ENCODE measurements at regions not wholly inside any gene's neighbourhood (a gene's known extent, or its start where the extent isn't known, plus 50 kb on each side); places are given as distances from the start of the nearest gene placed in this dataset.

DNA sequence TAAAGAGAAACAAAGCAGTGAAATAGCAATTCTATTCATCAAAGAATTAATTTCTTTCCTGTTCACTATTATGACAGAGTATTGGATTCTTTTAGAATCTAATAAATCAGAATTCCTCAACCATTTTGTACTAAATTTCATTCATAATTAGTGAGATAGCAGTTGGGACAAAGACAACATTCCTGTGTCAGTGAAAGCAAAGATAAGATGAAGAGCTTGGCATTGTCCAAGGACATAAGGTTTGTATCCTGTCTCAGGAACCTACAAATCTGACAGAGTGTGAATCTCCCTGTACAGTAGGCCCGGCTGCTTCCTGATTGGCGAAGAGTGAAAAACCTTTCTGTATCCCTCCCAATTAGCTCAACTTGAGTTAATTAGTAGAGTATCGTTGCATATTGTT is 349.1 kb downstream of the ISL1 start:
- no peak overlapping the region for H3K9ac ChIP-seq (ENCODE audit: low read depth, low read length)
- H4K20me1 ChIP-seq (ENCODE audit: insufficient read depth, low read length) = no peaks in the 10 kb centered on the region
- no peaks in the 10 kb centered on the region for H3K27me3 ChIP-seq (ENCODE audit: control insufficient read depth, insufficient read depth, low read length)
- no peak overlapping the region for H3K27ac ChIP-seq (ENCODE audit: insufficient read depth, low read length)
- no peaks in the 10 kb centered on the region for H3K4me1 ChIP-seq (ENCODE audit: control insufficient read depth, insufficient read depth, low read length)
- in situ Hi-C loops (cut with MboI; ENCODE audit: low sequenced_read_pairs) (no loop called here), intact Hi-C loops (cut with micrococcal nuclease) (no loop called here), dilution Hi-C loops (cut with HindIII; ENCODE audit: low sequenced_read_pairs, unreplicated experiment) (no loop called here)
- H2BK20ac ChIP-seq (ENCODE audit: low read depth, low read length) = no peak overlapping the region
- no peaks in the 10 kb centered on the region for H3K9me1 ChIP-seq (ENCODE audit: insufficient read depth, low read length)
- H3K18ac ChIP-seq (ENCODE audit: low read depth, low read length) = no peak overlapping the region
- H4K5ac ChIP-seq (ENCODE audit: low read depth, low read length) = no peak overlapping the region
- no peak overlapping the region for H4K8ac ChIP-seq (ENCODE audit: low read depth in 2 of 2, low read length in 2 of 2)
- H2AK5ac ChIP-seq (ENCODE audit: low read depth, low read length) = no peak overlapping the region
- ChIA-PET CTCF (interaction anchor here (1.0 kb wide), 1 partner anchor 15 kb away, joined by 3 read pairs; no protein-coding TSS in a partner anchor), POLR2A (ENCODE audit: unreplicated experiment) (no interaction called here)
- no peak overlapping the region for H2BK5ac ChIP-seq (ENCODE audit: low read depth, low read length, poor library complexity, severe bottlenecking)
- DNase-seq (no peak), ATAC-seq (ENCODE audit: low read depth) (no peak)
- no peaks in the 10 kb centered on the region for H3K79me1 ChIP-seq (ENCODE audit: low read depth in 1 of 2, low read length in 2 of 2)
- no peaks in the 10 kb centered on the region for H3K36me3 ChIP-seq (ENCODE audit: control insufficient read depth, insufficient read depth, low read length)
- no peak overlapping the region for H2AFZ ChIP-seq (replicated peaks; ENCODE audit: low read length, poor library complexity)
- H2BK15ac ChIP-seq (ENCODE audit: low read depth, low read length) = no peak overlapping the region
- BruUV-seq (replicated peaks) = no TSS peak
- H2BK120ac ChIP-seq (ENCODE audit: low read depth, low read length) = no peak overlapping the region
- no CpG with 5 or more reads among the region's 3 CpGs for WGBS, 2 experiments (ENCODE audit: extremely low coverage in 2 of 2, insufficient read length in 1 of 2)
- no peak overlapping the region for H3K14ac ChIP-seq (replicated peaks; ENCODE audit: low read depth, low read length)
- no peaks in the 10 kb centered on the region; the same call in 1 of the 2 replicates for H3K9me3 ChIP-seq (ENCODE audit: control insufficient read depth, insufficient read depth, low read length)
- H3K56ac ChIP-seq (ENCODE audit: extremely low read depth, insufficient read depth, low read length) = no peak overlapping the region
- no peak overlapping the region for H3K4me2 ChIP-seq (ENCODE audit: low read depth, low read length)
- no peak for TF ChIP-seq SMC3 (IDR thresholded peaks at IDR 0.05; ENCODE audit: low read depth, low read length)
- no peak for TF ChIP-seq RFX5 (IDR thresholded peaks at IDR 0.05; ENCODE audit: low read depth, low read length)
- TF ChIP-seq POLR2A (IDR thresholded peaks at IDR 0.05; ENCODE audit: low read depth, low read length) = no peak
- no peak for TF ChIP-seq MXI1 (IDR thresholded peaks at IDR 0.05; ENCODE audit: borderline replicate concordance, low read depth, low read length)
- TF ChIP-seq FOS (IDR thresholded peaks at IDR 0.05; ENCODE audit: low read depth, low read length) = no peak
- TF ChIP-seq ELK1 (IDR thresholded peaks at IDR 0.05; ENCODE audit: borderline replicate concordance, low read depth, low read length) = no peak
- TF ChIP-seq MAFK (IDR thresholded peaks at IDR 0.05; ENCODE audit: low read depth, low read length) = no peak
- no peak for TF ChIP-seq RAD21 (IDR thresholded peaks at IDR 0.05; ENCODE audit: low read length)
- TF ChIP-seq BHLHE40 (IDR thresholded peaks at IDR 0.05; ENCODE audit: low read depth, low read length) = no peak
- no peak for TF ChIP-seq MAZ (IDR thresholded peaks at IDR 0.05; ENCODE audit: borderline replicate concordance, low read depth, low read length)
- TF ChIP-seq RCOR1 (IDR thresholded peaks at IDR 0.05; ENCODE audit: insufficient replicate concordance, low read length) = no peak
- TF ChIP-seq, protein P1, sequence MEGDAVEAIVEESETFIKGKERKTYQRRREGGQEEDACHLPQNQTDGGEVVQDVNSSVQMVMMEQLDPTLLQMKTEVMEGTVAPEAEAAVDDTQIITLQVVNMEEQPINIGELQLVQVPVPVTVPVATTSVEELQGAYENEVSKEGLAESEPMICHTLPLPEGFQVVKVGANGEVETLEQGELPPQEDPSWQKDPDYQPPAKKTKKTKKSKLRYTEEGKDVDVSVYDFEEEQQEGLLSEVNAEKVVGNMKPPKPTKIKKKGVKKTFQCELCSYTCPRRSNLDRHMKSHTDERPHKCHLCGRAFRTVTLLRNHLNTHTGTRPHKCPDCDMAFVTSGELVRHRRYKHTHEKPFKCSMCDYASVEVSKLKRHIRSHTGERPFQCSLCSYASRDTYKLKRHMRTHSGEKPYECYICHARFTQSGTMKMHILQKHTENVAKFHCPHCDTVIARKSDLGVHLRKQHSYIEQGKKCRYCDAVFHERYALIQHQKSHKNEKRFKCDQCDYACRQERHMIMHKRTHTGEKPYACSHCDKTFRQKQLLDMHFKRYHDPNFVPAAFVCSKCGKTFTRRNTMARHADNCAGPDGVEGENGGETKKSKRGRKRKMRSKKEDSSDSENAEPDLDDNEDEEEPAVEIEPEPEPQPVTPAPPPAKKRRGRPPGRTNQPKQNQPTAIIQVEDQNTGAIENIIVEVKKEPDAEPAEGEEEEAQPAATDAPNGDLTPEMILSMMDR (conservative IDR thresholded peaks at IDR 0.05; ENCODE audit: low read depth, low read length) = no peak
- no peak for TF ChIP-seq CEBPB (IDR thresholded peaks at IDR 0.05; ENCODE audit: low read depth, low read length)
- TF ChIP-seq CHD1 (IDR thresholded peaks at IDR 0.05; ENCODE audit: low read depth, low read length) = no peak
- no peak for TF ChIP-seq NFE2L2 (IDR thresholded peaks at IDR 0.05; ENCODE audit: low read depth, low read length)
- TF ChIP-seq, protein P2, sequence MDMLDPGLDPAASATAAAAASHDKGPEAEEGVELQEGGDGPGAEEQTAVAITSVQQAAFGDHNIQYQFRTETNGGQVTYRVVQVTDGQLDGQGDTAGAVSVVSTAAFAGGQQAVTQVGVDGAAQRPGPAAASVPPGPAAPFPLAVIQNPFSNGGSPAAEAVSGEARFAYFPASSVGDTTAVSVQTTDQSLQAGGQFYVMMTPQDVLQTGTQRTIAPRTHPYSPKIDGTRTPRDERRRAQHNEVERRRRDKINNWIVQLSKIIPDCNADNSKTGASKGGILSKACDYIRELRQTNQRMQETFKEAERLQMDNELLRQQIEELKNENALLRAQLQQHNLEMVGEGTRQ (IDR thresholded peaks at IDR 0.05; ENCODE audit: low read depth, low read length) = no peak
- no peak overlapping the region for H3K23ac ChIP-seq (ENCODE audit: low read depth, low read length)
- H4K91ac ChIP-seq (ENCODE audit: insufficient read depth, low read depth, low read length) = no peak overlapping the region
- no peak overlapping the region for H3K4ac ChIP-seq (ENCODE audit: low read depth, low read length)
- no peak overlapping the region for H3K4me3 ChIP-seq (ENCODE audit: insufficient read depth, low read depth, low read length)
- H2AK9ac ChIP-seq (replicated peaks; ENCODE audit: low read depth, low read length, poor library complexity) = no peak overlapping the region
